ENCODE measurements at regions not wholly inside any gene's neighbourhood (a gene's known extent, or its start where the extent isn't known, plus 50 kb on each side); places are given as distances from the start of the nearest gene placed in this dataset.
"Not testable (repeated sequence)": the region's sequence is repeated elsewhere in the genome, so short reads cannot be mapped to it uniquely, and the experiment has no call there.

GRCh38 chr2:111251711-111252110 lies 131.0 kb downstream of the BCL2L11 start:
- DNase-seq (ENCODE audit: low read depth), result no peak

GRCh38 chr2:111252436-111252835 lies 131.7 kb downstream of the BCL2L11 start:
- DNase-seq (ENCODE audit: low read depth), result no peak

- not testable (repeated sequence) for DNase-seq (ENCODE audit: low read depth)
Observed at GRCh38 chr2:111254916-111255315, 134.2 kb downstream of the BCL2L11 start.

DNA sequence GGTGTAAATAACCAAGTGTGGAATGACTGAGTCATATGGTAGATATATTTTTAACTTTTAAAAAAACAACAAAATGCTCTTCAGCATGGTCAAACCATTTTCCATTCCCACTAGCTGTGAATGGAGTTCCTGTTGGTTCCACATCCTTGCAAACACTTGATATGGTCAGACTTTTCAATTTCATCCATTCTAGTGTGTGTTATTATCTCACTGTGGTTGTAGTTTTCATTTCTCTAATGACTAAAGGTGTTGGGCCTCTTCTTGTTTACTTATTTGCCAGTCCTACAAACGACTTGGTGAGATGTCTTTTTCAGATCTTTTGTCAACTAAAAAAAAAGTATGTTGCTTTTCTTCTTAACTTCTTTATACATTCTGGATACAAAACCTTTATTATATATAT lies 135.9 kb downstream of the BCL2L11 start:
- DNase-seq (ENCODE audit: low read depth), result not testable (repeated sequence)

DNA sequence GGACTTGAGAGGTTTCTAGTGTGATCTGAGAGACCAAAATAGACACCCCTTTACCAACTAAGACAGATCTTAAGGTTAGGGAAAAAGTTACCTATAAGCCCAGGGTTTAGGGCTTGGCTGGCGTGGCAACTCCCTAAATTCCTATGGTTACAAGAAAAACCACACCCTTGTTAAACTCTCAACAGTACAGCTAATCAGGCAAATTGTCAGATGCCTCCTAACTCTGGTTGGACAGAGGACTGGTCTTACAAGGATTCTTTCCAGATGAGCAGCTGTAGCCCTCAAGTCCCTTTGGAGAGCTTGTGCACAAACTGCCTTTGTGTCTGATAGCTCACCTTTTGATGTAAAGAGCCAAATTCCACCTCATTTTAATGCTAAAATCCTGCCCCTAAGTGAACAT lies 136.9 kb downstream of the BCL2L11 start:
- not testable (repeated sequence) for DNase-seq (ENCODE audit: low read depth)

- DNase-seq (ENCODE audit: low read depth), result not testable (repeated sequence)
Observed at GRCh38 chr2:111258318-111258717, 137.6 kb downstream of the BCL2L11 start.

GRCh38 chr2:111262627-111263379 lies 142.1 kb downstream of the BCL2L11 start:
- not testable (repeated sequence) for DNase-seq (ENCODE audit: low read depth)

DNA sequence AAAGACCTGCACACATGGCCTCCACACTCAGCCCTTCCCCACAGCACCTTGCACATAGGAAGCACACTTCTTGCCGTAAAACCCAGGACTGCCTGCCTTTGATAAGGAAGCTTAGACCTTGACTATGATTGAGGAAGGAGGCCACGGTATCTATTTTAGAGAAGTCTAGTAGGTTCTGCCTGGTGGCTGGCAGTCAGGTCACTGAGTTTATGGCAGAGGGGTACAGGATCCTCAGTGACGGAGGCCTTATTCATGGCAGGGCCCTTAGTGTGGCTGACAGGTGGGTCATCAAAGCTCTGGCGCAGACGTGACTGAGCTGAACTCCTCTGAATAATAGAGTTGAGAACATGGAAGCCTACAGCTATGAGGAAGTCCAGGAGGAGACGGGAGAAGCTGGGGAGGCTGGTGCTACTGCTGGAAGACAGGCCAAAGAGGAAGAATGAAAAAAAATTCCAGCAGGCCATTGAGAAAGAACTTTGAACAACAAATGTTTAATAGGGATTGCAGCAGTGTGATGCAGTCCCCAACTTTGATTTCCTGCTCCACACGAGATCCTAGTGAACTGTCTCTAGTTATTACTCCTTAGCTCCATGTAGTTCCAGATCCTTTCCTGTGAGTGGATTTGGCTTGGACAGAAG lies 142.8 kb downstream of the BCL2L11 start:
- not testable (repeated sequence) for DNase-seq (ENCODE audit: low read depth)

DNA sequence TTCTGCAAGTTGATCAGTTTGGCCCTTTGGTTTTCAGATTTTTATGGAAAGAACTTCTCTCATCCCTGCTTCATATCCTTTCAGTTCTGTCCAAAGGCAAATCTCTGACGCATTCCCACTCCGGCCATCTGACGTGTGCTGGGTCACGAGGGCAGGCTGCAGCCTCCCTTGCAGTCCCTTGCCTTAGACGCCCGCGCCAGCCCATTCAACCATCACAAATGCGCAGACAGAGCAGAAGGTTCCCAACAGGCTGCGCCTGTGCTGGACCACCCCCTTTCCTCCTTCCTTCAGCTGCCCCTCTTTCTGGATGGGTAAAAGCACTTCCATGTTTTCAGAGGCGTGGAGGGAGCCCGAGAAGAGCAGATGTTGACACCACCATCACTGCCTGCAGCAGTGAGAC lies 144.2 kb downstream of the BCL2L11 start:
- not testable (repeated sequence) for DNase-seq (ENCODE audit: low read depth)

GRCh38 chr2:111266556-111266955 lies 145.8 kb downstream of the BCL2L11 start:
- not testable (repeated sequence) for DNase-seq (ENCODE audit: low read depth)

GRCh38 chr2:111267038-111267437 lies 146.3 kb downstream of the BCL2L11 start:
- DNase-seq (ENCODE audit: low read depth), result not testable (repeated sequence)

GRCh38 chr2:111269761-111270323 lies 149.1 kb downstream of the BCL2L11 start:
- DNase-seq (ENCODE audit: low read depth), result not testable (repeated sequence)

DNA sequence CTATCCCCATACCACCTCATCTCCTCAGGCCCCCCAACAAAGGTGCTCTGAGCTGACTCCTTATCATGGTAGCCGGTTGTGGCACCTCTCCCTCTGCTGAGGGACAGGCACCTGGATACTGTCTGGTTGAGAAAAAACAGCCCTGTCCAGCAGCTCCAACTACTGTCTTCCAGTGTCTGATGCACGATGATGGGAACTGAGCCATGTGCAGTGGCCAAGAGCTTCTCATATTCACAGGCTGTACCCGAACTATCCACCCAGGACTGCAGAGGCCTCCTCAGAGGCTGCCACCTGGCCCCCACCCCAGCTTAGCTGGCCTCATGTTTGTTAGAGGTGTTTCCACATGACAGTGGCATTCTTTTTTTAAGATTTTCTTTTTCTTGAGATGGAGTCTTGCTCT lies 149.9 kb downstream of the BCL2L11 start:
- DNase-seq (ENCODE audit: low read depth), result not testable (repeated sequence)

- not testable (repeated sequence) for DNase-seq (ENCODE audit: low read depth)
Observed at GRCh38 chr2:111271647-111272304, 151.1 kb downstream of the BCL2L11 start.

DNA sequence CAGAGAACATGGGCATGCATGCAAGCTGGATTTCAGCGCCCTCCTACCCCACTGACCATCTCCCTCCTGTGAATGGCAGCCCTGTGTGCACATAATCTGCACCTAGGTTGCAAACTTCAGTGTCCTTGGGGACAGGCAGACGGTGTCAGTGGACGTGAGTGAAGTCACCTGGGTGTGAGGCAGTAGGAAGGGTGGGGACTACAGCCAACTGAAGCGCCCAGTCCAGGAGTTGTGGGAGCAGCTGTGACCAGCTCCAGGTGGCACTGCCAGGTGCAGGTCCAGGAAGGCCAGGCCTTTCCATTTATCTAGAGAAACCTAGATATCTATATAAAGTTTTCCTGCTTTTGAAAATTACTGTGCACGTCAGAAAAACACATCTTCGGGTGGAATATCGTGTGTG lies 152.3 kb downstream of the BCL2L11 start:
- DNase-seq (ENCODE audit: low read depth), result not testable (repeated sequence)

DNA sequence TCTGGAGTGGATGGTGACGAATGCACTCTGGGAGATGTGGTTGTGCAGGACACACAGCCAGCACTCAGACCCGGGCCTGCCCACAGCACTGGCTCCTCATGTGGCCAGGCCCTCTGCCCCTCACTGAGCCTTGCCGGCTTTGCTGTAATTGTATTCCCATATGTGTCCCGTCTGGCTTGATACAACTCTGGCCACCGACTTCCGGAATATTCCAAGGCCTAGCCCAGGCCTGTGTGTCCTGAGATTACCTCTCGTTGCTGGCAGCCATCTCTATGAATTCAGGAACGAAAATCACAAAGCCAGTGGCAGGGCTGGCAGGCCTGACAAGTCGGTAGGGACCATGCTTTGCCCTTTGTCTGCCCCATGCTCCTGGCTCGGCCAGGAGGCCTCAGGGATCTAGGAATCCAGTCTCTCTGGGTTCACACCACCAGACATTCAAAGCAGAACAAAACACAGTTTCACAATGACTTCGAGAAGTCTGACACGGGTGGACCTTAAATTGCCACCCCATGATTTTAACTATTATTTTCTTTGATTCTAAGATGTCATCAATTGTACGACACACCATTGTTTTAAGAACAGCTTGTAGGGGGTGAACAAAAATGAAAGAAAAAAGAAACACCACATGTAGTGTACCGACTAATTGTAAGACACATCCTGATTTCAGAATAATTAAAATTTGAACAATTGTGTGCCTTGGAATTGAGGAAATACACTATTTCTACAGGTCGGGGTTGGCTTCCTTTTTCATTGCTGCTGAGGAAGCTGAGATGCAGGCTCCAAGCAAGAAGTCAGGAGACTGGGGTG lies 154.5 kb downstream of the BCL2L11 start:
- DNase-seq (ENCODE audit: low read depth), result not testable (repeated sequence)

- DNase-seq (ENCODE audit: low read depth), result not testable (repeated sequence)
Observed at GRCh38 chr2:111275854-111276171, 155.1 kb downstream of the BCL2L11 start.

- not testable (repeated sequence) for DNase-seq (ENCODE audit: low read depth)
Observed at GRCh38 chr2:111278133-111278532, 157.4 kb downstream of the BCL2L11 start.

DNA sequence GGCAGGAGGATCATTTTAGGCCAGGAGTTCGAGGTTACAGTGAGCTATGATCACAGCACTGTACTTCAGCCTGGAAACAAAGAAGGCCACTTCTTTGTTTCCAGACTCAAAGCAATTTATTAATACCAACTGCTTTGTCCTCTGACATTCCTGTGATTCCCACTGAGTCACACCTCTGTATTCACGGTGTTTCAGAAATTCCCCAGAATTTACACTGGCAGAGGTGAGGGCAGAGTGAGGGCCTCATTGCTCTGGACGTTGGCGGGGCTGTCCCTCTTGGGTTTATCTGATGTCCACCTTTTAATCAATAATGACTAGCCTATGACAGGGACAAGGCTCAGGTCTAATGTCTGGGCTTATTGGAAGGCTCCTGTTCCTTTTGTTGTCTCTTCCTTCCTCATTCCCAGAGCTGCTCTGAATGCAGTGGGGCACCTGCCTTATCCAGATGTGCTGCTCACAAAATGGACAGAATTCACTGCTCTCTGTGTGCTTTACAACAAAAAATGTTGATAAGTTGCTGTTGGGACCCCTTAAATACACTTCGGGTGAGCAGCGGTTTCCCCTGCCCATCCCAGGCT lies 160.1 kb downstream of the BCL2L11 start:
- not testable (repeated sequence) for DNase-seq (ENCODE audit: low read depth)

DNA sequence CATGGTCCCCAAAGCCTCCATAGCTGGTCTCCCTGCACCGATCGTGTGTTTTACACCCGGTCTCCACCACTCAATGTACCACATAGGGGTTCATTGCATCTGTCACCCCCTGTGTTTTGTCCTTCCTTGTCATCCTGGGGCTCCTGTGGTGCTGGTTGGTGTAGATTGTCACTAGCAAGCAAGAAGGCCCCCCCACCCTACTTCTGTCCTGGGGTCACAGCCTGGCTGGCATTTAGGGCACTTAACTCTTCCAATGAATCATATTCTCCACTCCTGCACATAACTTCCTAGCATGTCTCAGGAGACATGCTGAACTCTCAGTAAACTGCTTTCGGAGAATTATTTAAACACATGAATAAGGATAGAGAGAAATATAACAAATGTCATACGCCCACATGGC lies 161.4 kb downstream of the BCL2L11 start:
- not testable (repeated sequence) for DNase-seq (ENCODE audit: low read depth)

All from stromal cell of bone marrow (primary cell).